T-cell (primary cell): ENCODE measurements at regions not wholly inside any gene's neighbourhood (a gene's known extent, or its start where the extent isn't known, plus 50 kb on each side); places are given as distances from the start of the nearest gene placed in this dataset.
"Not testable (repeated sequence)": the region's sequence is repeated elsewhere in the genome, so short reads cannot be mapped to it uniquely, and the experiment has no call there.

Source experiments
- ATAC-seq, 4 experiments: fragments of 200-7000 bp in 3 of 4; fragments of 150-1000 bp in 1 of 4; cut with Tn5 transposase; replicated peaks in 1 of 4; 1 replicate in 3 of 4; 2 replicates in 1 of 4; pipeline ENCODE4 v1.10.0; 2021; ENCODE audit warnings: moderate library complexity in 3 of 4, mild to moderate bottlenecking in 2 of 4, moderate number of reproducible peaks in 1 of 4
- CTCF ChIA-PET, 2 donors: fragments of 300-600 bp; sonication (Branson Sonifier 250); formaldehyde crosslinking; loops; one replicate each; lab custom pipeline; 2022; ENCODE audit warnings: antibody characterized with exemption in 2 of 2; lab: Charles Lee
- POLR2A ChIA-PET, 2 donors: fragments of 300-600 bp; sonication (Branson Sonifier 250); formaldehyde crosslinking; loops; one replicate each; lab custom pipeline; 2022; ENCODE audit warnings: antibody characterized with exemption in 2 of 2; lab: Charles Lee
- DNase-seq, 35 experiments: peaks; one replicate each; pipeline versions ENCODE4 v3.0.0 to v3.0.0-alpha.2; 2013 to 2023
- H3K27ac ChIP-seq: one replicate; pipeline ENCODE4 v1.5.1; 2013; ENCODE audit warnings: low read length
- H3K27me3 ChIP-seq, 2 experiments: replicated peaks in 1 of 2; 1 replicate in 1 of 2; 2 replicates in 1 of 2; pipeline versions ENCODE4 v1.6.1 to v1.7.0; 2013; ENCODE audit warnings: low read length in 1 of 2, mixed read lengths in 1 of 2; ENCODE audit not compliant: control insufficient read depth in 2 of 2, insufficient read depth in 2 of 2; ENCODE audit errors: extremely low read depth in 1 of 2
- H3K36me3 ChIP-seq, 2 donors: 1 replicate in 1 of 2; 2 replicates in 1 of 2; pipeline versions ENCODE4 v1.6.1 to v1.7.0; 2013; ENCODE audit warnings: low read length in 1 of 2; ENCODE audit not compliant: control insufficient read depth in 2 of 2, insufficient read depth in 1 of 2; ENCODE audit errors: extremely low read depth in 1 of 2
- H3K4me1 ChIP-seq, 2 experiments: 1 replicate in 1 of 2; 2 replicates in 1 of 2; pipeline versions ENCODE4 v1.6.1 to v1.7.0; 2013; ENCODE audit warnings: low read length in 2 of 2, mixed read lengths in 1 of 2; ENCODE audit not compliant: insufficient read depth in 2 of 2, control insufficient read depth in 1 of 2; ENCODE audit errors: extremely low read depth in 1 of 2
- H3K4me3 ChIP-seq, 2 donors: 1 replicate in 1 of 2; 2 replicates in 1 of 2; pipeline versions ENCODE4 v1.5.1 to v1.7.0; 2013; ENCODE audit warnings: mild to moderate bottlenecking in 2 of 2, low read length in 1 of 2, moderate library complexity in 1 of 2; ENCODE audit not compliant: control insufficient read depth in 1 of 2; ENCODE audit errors: extremely low read depth in 1 of 2
- H3K9me3 ChIP-seq: 2 replicates; pipeline ENCODE4 v1.7.0; 2013
- H3K27ac Mint-ChIP-seq, 2 donors: one replicate each; pipeline ENCODE4 v1.8.0; 2020 to 2021; ENCODE audit warnings: mild to moderate bottlenecking in 2 of 2, mixed read lengths in 2 of 2
- H3K27me3 Mint-ChIP-seq, 2 donors: one replicate each; pipeline ENCODE4 v1.8.0; 2021 to 2022; ENCODE audit warnings: mixed read lengths in 2 of 2
- H3K36me3 Mint-ChIP-seq: one replicate; pipeline ENCODE4 v1.8.0; 2021; ENCODE audit warnings: mixed read lengths
- H3K4me1 Mint-ChIP-seq, 3 donors: one replicate each; pipeline ENCODE4 v1.8.0; 2020 to 2022; ENCODE audit warnings: mixed read lengths in 3 of 3, mild to moderate bottlenecking in 1 of 3
- H3K4me3 Mint-ChIP-seq, 3 donors: one replicate each; pipeline ENCODE4 v1.8.0; 2020 to 2022; ENCODE audit warnings: mild to moderate bottlenecking in 3 of 3, mixed read lengths in 3 of 3, moderate library complexity in 3 of 3
- H3K9me3 Mint-ChIP-seq, 3 donors: one replicate each; pipeline ENCODE4 v1.8.0; 2020 to 2022; ENCODE audit warnings: mixed read lengths in 3 of 3
- WGBS: methylation state at CpG from one replicate; pipeline ENCODE4 v1.1.5; 2013; ENCODE audit warnings: missing lambda C conversion rate; ENCODE audit not compliant: insufficient coverage; 5-methylcytosine and 5-hydroxymethylcytosine counted together

- no peak for ATAC-seq
- H3K27me3 Mint-ChIP-seq, result no peaks in the 10 kb centered on the region
- no peak for DNase-seq
- H3K4me3 Mint-ChIP-seq, result no peak overlapping the region
- Histone ChIP-seq H3K27me3 (no peaks in the 10 kb centered on the region), H3K4me3 (no peak overlapping the region), H3K27ac (no peak overlapping the region), H3K36me3 (no peaks in the 10 kb centered on the region), H3K9me3 (no peaks in the 10 kb centered on the region), H3K4me1 (no peaks in the 10 kb centered on the region)
- 100% methylated on average over 1 of the region's 1 CpG for WGBS
- POLR2A ChIA-PET, result no interaction called here
- no peaks in the 10 kb centered on the region for H3K36me3 Mint-ChIP-seq
- no peaks in the 10 kb centered on the region for H3K4me1 Mint-ChIP-seq
- no peak overlapping the region for H3K27ac Mint-ChIP-seq
- H3K9me3 Mint-ChIP-seq, result peaks cover 0 to 7% (median 5%) of the 10 kb centered on the region in 3 donors
- CTCF ChIA-PET, result no interaction called here
Observed at GRCh38 chr2:129408570-129408969, 570.9 kb upstream of the RAB6C start.

- CTCF ChIA-PET, H3K36me3 Mint-ChIP-seq, POLR2A ChIA-PET, H3K4me1 Mint-ChIP-seq, H3K4me3 ChIP-seq, H3K27ac Mint-ChIP-seq, H3K4me3 Mint-ChIP-seq, H3K36me3 ChIP-seq, H3K27me3 Mint-ChIP-seq, H3K27me3 ChIP-seq, H3K4me1 ChIP-seq, DNase-seq, H3K27ac ChIP-seq, H3K9me3 Mint-ChIP-seq, ATAC-seq, H3K9me3 ChIP-seq: not testable (repeated sequence)
- no CpG with 5 or more reads among the region's 24 CpGs for WGBS
Observed at GRCh38 chr2:129417041-129417440, 562.4 kb upstream of the RAB6C start.

DNA sequence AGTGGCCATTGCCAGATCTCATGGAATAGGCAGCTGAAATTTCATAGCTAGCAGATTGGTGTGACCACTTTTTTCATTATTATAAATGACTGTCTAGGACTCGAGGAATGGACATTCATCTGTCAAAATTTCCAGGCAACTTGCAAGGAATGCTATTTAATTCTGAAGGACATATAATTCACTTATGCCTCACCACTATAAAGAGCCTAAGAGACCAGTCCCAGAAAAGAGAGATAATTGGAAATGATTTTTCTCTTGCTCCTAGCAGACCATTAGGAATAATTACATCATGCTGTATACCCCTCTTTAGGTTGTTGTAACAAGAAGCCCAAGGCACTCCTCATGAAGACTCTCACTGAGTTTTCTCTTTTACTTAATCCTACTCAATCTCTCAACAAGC is 557.4 kb upstream of the RAB6C start:
- CTCF ChIA-PET, result interaction anchor here in 1 of 2 donors (0.5 kb wide), 1 partner anchor 21 kb away, joined by 3 read pairs; no protein-coding TSS in a partner anchor
- peaks cover 1 to 3% of the 10 kb centered on the region in 2 experiments for H3K27me3 ChIP-seq
- Mint-ChIP-seq H3K4me3 (no peak overlapping the region), H3K27ac (no peak overlapping the region), H3K36me3 (no peaks in the 10 kb centered on the region), H3K27me3 (no peaks in the 10 kb centered on the region), H3K9me3 (peaks cover 3 to 7% (median 5%) of the 10 kb centered on the region in 3 donors), H3K4me1 (no peaks in the 10 kb centered on the region)
- H3K9me3 ChIP-seq, result no peaks in the 10 kb centered on the region
- POLR2A ChIA-PET, result no interaction called here
- no peaks in the 10 kb centered on the region for H3K4me1 ChIP-seq
- no peaks in the 10 kb centered on the region for H3K36me3 ChIP-seq
- no CpG with 5 or more reads among the region's 1 CpG for WGBS
- ATAC-seq (no peak), DNase-seq (no peak)
- no peak overlapping the region for H3K4me3 ChIP-seq
- H3K27ac ChIP-seq, result no peak overlapping the region

- Mint-ChIP-seq H3K27ac (no peak overlapping the region), H3K36me3 (no peaks in the 10 kb centered on the region), H3K27me3 (peaks cover 0 to 6% of the 10 kb centered on the region in 2 donors), H3K4me1 (no peaks in the 10 kb centered on the region), H3K9me3 (peaks cover 5 to 10% (median 5%) of the 10 kb centered on the region in 3 donors), H3K4me3 (no peak overlapping the region)
- H3K9me3 ChIP-seq, result no peaks in the 10 kb centered on the region
- WGBS, result 84% methylated on average over 10 of the region's 10 CpGs
- ChIA-PET POLR2A (no interaction called here), CTCF (no interaction called here)
- H3K4me3 ChIP-seq, result no peak overlapping the region
- H3K27me3 ChIP-seq, result peaks cover 0 to 7% of the 10 kb centered on the region in 2 experiments
- H3K27ac ChIP-seq, result no peak overlapping the region
- ATAC-seq, result no peak
- no peaks in the 10 kb centered on the region for H3K4me1 ChIP-seq
- DNase-seq, result no peak
- no peaks in the 10 kb centered on the region for H3K36me3 ChIP-seq
Observed at GRCh38 chr2:129428086-129428660, 551.3 kb upstream of the RAB6C start.

DNA sequence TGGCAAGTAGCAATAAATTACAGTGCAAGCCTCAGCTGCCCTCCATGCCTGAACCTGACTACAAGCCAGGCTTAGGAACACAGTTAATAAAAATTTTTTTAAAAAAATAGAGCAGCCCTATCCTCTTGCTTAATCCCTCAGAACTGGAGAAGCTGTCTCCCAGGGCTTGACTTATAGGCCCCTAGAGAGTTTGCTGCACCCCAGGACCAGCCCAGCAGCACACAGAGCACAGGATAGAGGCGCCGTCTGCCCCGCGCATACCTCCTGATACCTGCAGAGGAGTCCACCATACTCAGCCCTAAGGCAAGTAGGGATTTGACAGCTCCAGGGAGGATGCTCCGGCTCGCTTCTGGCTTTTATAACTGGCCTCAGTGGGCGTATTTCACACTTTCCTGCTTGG is 548.6 kb upstream of the RAB6C start:
- Histone ChIP-seq H3K27ac (no peak overlapping the region), H3K36me3 (no peaks in the 10 kb centered on the region), H3K9me3 (no peaks in the 10 kb centered on the region), H3K4me3 (no peak overlapping the region), H3K27me3 (peaks cover 0 to 7% of the 10 kb centered on the region in 2 experiments), H3K4me1 (no peaks in the 10 kb centered on the region)
- ChIA-PET POLR2A (no interaction called here), CTCF (no interaction called here)
- Mint-ChIP-seq H3K36me3 (no peaks in the 10 kb centered on the region), H3K4me1 (no peaks in the 10 kb centered on the region), H3K9me3 (peaks cover 0 to 10% (median 3%) of the 10 kb centered on the region in 3 donors), H3K4me3 (no peak overlapping the region), H3K27me3 (peaks cover 0 to 6% of the 10 kb centered on the region in 2 donors), H3K27ac (no peak overlapping the region)
- WGBS, result 78% methylated on average over 7 of the region's 7 CpGs
- no peak for ATAC-seq
- no peak for DNase-seq

DNA sequence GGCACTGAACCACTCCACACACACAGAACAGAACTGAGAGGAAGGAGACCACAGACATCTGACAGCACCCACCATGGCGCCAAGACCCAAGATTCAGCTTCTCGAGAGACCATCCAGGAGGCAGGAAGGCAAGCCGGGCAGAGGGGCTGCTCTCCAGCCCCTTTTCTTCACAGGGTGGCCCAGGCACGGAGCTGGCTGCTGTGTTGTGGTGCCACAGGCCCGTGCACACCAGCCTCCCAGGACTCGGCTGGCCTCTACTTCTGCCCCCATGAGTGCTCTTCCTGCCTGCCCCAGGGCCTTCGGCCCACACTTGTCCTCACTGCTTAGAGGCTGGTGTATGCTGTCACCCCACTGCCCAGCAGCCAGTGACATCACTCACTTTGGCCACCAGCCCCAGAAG is 547.6 kb upstream of the RAB6C start:
- Histone ChIP-seq H3K27me3 (peaks cover 0 to 7% of the 10 kb centered on the region in 2 experiments), H3K36me3 (no peaks in the 10 kb centered on the region), H3K9me3 (no peaks in the 10 kb centered on the region), H3K4me1 (no peaks in the 10 kb centered on the region), H3K4me3 (no peak overlapping the region), H3K27ac (no peak overlapping the region)
- no peaks in the 10 kb centered on the region for H3K36me3 Mint-ChIP-seq
- peaks cover 0 to 7% (median 3%) of the 10 kb centered on the region in 3 donors for H3K9me3 Mint-ChIP-seq
- ChIA-PET CTCF (no interaction called here), POLR2A (no interaction called here)
- peak in 1 of 4 experiments; percentile 14 for ATAC-seq
- WGBS, result 71% methylated on average over 7 of the region's 7 CpGs
- H3K4me3 Mint-ChIP-seq, result no peak overlapping the region
- H3K27ac Mint-ChIP-seq, result no peak overlapping the region
- H3K4me1 Mint-ChIP-seq, result no peaks in the 10 kb centered on the region
- peaks cover 0 to 6% of the 10 kb centered on the region in 2 donors for H3K27me3 Mint-ChIP-seq
- no peak for DNase-seq

- Mint-ChIP-seq H3K9me3 (no peaks in the 10 kb centered on the region), H3K4me3 (no peak overlapping the region), H3K36me3 (no peaks in the 10 kb centered on the region), H3K27me3 (peaks cover 0 to 4% of the 10 kb centered on the region in 2 donors), H3K4me1 (no peaks in the 10 kb centered on the region), H3K27ac (no peak overlapping the region)
- ChIA-PET CTCF (no interaction called here), POLR2A (no interaction called here)
- Histone ChIP-seq H3K27ac (no peak overlapping the region), H3K9me3 (no peaks in the 10 kb centered on the region), H3K4me3 (no peak overlapping the region), H3K27me3 (peaks cover 0 to 10% of the 10 kb centered on the region in 2 experiments), H3K36me3 (no peaks in the 10 kb centered on the region), H3K4me1 (no peaks in the 10 kb centered on the region)
- ATAC-seq (no peak), DNase-seq (no peak)
- 92% methylated on average over 2 of the region's 5 CpGs for WGBS
Observed at GRCh38 chr2:129436809-129437208, 542.7 kb upstream of the RAB6C start.
